Astrocyte of the cerebellum (primary cell): ENCODE measurements at regions not wholly inside any gene's neighbourhood (a gene's known extent, or its start where the extent isn't known, plus 50 kb on each side); places are given as distances from the start of the nearest gene placed in this dataset.

Source experiments
- DNase-seq: peaks from one replicate; pipeline ENCODE4 v3.0.0-alpha.2; 2011; ENCODE audit warnings: low read depth
- H3K4me3 ChIP-seq: 2 replicates; pipeline ENCODE4 v1.5.1; 2011; ENCODE audit warnings: mild to moderate bottlenecking, low read depth, low read length, moderate library complexity
- in situ Hi-C: cut with HindIII; loops from 2 replicates; pipeline ENCODE4 v1.10.0; 2017; ENCODE audit warnings: low sequenced_read_pairs
- TF ChIP-seq, protein P1 (sequence below): IDR thresholded peaks from 2 replicates; pipeline ENCODE4 v1.5.1; 2012; ENCODE audit warnings: low read length, low read depth, moderate library complexity, mild to moderate bottlenecking; ENCODE audit errors: missing control alignments

DNA sequence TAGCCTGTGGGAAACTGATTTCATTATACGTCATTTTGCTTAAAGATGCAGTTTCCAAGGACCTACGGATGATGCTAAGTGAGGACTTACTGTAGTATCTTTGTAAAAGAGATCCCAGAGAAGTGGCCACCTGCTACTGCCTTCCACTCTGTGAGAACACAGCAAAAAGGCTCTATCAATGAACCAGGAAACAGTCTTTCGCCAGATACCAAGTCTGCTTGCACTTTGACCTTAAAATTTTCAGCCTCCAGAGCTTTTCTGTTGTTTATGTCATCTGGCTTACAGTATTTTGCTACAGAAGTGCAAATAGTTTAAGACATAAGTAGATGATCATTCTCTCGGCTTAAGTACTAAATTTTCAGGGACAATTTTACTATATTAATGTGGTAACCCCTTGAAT is 847.9 kb upstream of the CHAC2 start:
- in situ Hi-C loops, result no loop called here
- H3K4me3 ChIP-seq, result no peak overlapping the region
- no peak for DNase-seq
- TF ChIP-seq, protein P1, sequence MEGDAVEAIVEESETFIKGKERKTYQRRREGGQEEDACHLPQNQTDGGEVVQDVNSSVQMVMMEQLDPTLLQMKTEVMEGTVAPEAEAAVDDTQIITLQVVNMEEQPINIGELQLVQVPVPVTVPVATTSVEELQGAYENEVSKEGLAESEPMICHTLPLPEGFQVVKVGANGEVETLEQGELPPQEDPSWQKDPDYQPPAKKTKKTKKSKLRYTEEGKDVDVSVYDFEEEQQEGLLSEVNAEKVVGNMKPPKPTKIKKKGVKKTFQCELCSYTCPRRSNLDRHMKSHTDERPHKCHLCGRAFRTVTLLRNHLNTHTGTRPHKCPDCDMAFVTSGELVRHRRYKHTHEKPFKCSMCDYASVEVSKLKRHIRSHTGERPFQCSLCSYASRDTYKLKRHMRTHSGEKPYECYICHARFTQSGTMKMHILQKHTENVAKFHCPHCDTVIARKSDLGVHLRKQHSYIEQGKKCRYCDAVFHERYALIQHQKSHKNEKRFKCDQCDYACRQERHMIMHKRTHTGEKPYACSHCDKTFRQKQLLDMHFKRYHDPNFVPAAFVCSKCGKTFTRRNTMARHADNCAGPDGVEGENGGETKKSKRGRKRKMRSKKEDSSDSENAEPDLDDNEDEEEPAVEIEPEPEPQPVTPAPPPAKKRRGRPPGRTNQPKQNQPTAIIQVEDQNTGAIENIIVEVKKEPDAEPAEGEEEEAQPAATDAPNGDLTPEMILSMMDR, result no peak

DNA sequence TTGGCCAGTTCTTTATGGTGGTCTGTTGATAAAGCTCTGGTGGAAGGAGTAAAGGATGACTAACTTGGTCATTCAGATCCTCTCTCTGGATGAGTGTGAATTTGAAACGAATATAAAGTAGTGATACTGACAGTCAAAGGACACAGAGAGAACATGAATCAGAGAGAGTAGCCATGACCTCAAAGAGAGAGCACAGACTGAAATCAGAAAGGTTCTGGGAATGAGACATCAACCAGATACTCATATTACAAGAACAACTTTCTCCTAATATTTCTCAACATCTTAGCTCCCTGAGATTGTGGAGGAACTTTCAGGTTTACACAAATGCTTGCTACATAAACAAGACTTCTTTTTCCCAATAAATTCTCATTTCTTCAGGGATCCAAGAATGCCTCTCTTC is 849.1 kb upstream of the CHAC2 start:
- no peak for DNase-seq
- no peak overlapping the region for H3K4me3 ChIP-seq
- in situ Hi-C loops, result no loop called here
- TF ChIP-seq, protein P1, result no peak

DNA sequence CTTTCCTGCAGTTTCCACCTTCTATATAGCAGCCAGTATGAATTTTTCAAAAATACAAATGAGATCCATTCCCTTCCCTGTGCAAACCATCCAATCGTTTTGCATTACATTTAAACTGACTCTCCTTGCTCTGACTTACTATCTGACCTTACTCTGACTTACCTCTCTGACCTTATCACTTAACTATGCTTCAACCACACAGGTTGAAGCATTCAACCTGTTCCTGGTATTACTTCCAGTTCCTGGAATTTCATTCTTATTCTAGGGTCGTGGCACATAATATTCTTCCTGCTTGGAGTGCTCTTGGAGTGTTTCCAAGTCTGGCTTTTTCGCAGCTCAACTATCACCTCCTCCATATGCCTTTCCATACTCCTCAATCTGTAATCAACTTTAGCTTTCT is 850.6 kb upstream of the CHAC2 start:
- in situ Hi-C loops, result no loop called here
- no peak overlapping the region for H3K4me3 ChIP-seq
- TF ChIP-seq, protein P1, result no peak
- no peak for DNase-seq

DNA sequence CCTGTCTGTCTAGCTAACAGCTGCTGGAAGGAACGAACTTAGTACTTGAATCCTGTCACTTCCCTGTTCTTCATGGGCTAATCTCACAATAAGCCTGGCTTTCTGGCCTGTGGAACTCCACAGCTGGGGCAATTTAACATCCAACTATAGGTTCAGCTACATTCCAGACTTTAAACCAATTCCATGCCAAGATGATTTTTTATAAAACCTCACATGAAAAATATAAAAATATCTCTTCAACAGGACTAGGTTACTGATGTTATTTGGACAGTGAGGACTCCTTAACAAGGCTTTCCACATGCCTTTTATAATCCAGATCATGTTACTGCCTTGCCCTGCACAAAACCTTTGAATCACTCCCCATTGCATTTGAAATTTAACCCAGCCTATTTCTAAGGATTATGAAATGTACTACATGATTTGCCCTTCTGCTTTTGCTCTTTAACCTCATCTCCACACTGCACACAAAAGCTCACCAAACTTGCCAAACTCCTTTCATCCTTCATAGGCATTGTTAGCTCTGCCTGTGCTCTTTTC is 863.2 kb upstream of the CHAC2 start:
- in situ Hi-C loops, result no loop called here
- H3K4me3 ChIP-seq, result no peak overlapping the region
- no peak for DNase-seq
- TF ChIP-seq, protein P1, result no peak

DNA sequence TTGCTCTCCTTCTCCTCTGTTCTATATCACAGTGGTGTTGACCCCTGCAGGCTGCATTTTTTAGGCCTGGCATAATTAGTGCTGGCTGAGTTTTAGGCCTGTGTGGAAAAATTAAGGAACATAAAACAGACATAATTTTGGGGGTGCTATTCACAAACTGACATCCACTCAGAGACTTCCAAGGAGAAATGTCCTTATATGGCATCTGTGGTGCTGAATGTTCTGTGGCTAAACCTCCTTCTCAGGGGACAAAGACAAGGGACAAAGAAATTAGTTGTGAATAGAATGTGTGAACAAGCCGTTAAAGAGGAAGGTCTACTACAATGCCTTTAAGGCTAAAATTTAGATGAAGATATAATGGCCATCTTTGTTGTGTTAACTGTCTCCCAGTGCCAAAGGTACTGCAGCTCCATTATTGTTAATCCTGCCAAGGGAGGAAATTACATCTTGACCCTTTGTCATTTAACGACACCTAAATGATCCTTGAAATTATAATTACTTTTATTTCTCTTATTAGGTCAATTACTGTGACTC is 870.0 kb upstream of the CHAC2 start:
- TF ChIP-seq, protein P1, result no peak
- no peak overlapping the region for H3K4me3 ChIP-seq
- DNase-seq, result no peak
- in situ Hi-C loops, result no loop called here

DNA sequence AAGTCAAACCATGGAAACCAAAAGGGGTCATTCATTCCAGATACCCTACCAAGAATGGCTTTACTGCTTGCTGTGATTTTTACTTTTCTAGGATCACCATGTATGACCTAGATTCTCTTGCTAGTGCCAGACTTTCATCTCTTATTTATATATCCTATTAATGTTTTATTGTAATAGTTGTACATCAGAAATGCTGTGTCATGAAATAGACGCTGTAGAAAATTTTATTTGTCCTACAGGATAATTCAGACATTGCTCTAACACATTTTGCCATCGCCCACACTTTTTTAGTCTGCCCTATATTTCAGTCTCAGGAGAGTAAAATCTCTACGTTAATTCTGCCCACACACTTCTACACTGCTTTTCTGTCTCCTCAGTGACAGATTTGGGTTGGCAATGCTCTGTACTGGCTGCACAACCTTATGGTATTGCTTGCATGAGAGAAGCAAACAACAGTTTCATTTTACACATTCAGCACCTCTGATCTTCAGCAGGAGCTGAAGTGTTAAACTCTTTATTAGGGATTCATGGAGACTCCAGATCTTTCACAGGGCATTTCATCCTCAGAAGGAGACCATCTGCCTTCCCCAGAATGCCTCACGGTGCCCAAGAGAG is 871.8 kb upstream of the CHAC2 start:
- in situ Hi-C loops, result no loop called here
- no peak for DNase-seq
- TF ChIP-seq, protein P1, result no peak
- no peak overlapping the region for H3K4me3 ChIP-seq

DNA sequence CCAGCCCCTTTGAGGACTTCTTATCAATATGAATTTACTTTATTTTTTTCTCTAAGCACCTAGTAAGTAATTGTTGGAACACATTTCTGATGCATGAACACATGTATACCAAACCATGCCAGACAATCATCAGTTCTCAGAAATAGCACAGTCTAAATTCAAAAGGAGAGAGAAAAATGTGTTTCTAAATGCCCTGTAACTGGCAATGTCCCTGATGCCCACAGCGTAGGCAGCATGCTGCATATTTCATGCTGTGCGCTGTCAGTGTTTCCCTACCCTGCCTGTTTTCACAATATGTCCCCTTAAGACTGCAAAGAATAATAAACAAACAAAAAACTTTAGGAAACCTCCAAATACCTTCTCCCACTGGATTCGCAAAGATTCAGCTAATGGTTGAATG is 881.0 kb upstream of the CHAC2 start:
- no peak for DNase-seq

More for the DNA sequence above, 881.0 kb upstream of the CHAC2 start:
- H3K4me3 ChIP-seq, result no peak overlapping the region
- in situ Hi-C loops, result no loop called here
- TF ChIP-seq, protein P1, result no peak
